ENCODE measurements at regions not wholly inside any gene's neighbourhood (a gene's known extent, or its start where the extent isn't known, plus 50 kb on each side); places are given as distances from the start of the nearest gene placed in this dataset.

GRCh38 chr6:14582749-14583148 lies 465.2 kb downstream of the CD83 start:
- no peak overlapping the region for H3K9ac ChIP-seq (ENCODE audit: low read length)
- Mint-ChIP-seq H3K4me1 (ENCODE audit: low read depth, unreplicated experiment) (no peaks in the 10 kb centered on the region), H3K4me3 (ENCODE audit: unreplicated experiment) (no peak overlapping the region), H3K9me3 (ENCODE audit: unreplicated experiment) (peaks cover 6% of the 10 kb centered on the region), H3K27me3 (ENCODE audit: low read depth, unreplicated experiment) (peaks cover 3% of the 10 kb centered on the region), H3K36me3 (ENCODE audit: low read depth, unreplicated experiment) (no peaks in the 10 kb centered on the region), H3K27ac (ENCODE audit: unreplicated experiment) (no peak overlapping the region)
- H3K4me3 ChIP-seq (ENCODE audit: insufficient read depth, low read depth, low read length): no peak overlapping the region
- H3K27me3 ChIP-seq (ENCODE audit: insufficient read depth, low read length): no peaks in the 10 kb centered on the region
- H3K4me1 ChIP-seq (ENCODE audit: insufficient read depth, low read length): no peaks in the 10 kb centered on the region
- H3K4me2 ChIP-seq (ENCODE audit: low read length): no peak overlapping the region
- no peak for FAIRE-seq
- TF ChIP-seq CTCF (IDR thresholded peaks at IDR 0.05; ENCODE audit: insufficient read depth, low read depth, low read length) (no peak), EZH2 (IDR thresholded peaks at IDR 0.05; ENCODE audit: insufficient read depth, low read length) (no peak)
- no peaks in the 10 kb centered on the region for H3K79me2 ChIP-seq (ENCODE audit: insufficient read depth, low read length)
- no peaks in the 10 kb centered on the region for H4K20me1 ChIP-seq (ENCODE audit: insufficient read depth, low read length)
- DNase-seq (ENCODE audit: low read depth): no peak
- H3K36me3 ChIP-seq (ENCODE audit: insufficient read depth, low read length): no peaks in the 10 kb centered on the region
- no peaks in the 10 kb centered on the region for H3K9me3 ChIP-seq (ENCODE audit: insufficient read depth, low read depth, low read length)
- H3K27ac ChIP-seq (ENCODE audit: low read depth, low read length): no peak overlapping the region
- H2AFZ ChIP-seq (ENCODE audit: low read depth, low read length): no peak overlapping the region

GRCh38 chr6:14583826-14584225 lies 466.3 kb downstream of the CD83 start:
- H3K4me2 ChIP-seq (ENCODE audit: low read length): no peak overlapping the region
- H3K27me3 ChIP-seq (ENCODE audit: insufficient read depth, low read length): no peaks in the 10 kb centered on the region
- Mint-ChIP-seq H3K27me3 (ENCODE audit: low read depth, unreplicated experiment) (peaks cover 8% of the 10 kb centered on the region), H3K4me1 (ENCODE audit: low read depth, unreplicated experiment) (no peaks in the 10 kb centered on the region), H3K36me3 (ENCODE audit: low read depth, unreplicated experiment) (no peaks in the 10 kb centered on the region), H3K9me3 (ENCODE audit: unreplicated experiment) (peaks cover 6% of the 10 kb centered on the region), H3K27ac (ENCODE audit: unreplicated experiment) (no peak overlapping the region), H3K4me3 (ENCODE audit: unreplicated experiment) (no peak overlapping the region)
- no peak overlapping the region for H3K9ac ChIP-seq (ENCODE audit: low read length)
- H2AFZ ChIP-seq (ENCODE audit: low read depth, low read length): no peak overlapping the region
- H3K4me3 ChIP-seq (ENCODE audit: insufficient read depth, low read depth, low read length): no peak overlapping the region
- no peak overlapping the region for H3K27ac ChIP-seq (ENCODE audit: low read depth, low read length)
- H3K79me2 ChIP-seq (ENCODE audit: insufficient read depth, low read length): no peaks in the 10 kb centered on the region
- no peak for DNase-seq (ENCODE audit: low read depth)
- no peaks in the 10 kb centered on the region for H3K36me3 ChIP-seq (ENCODE audit: insufficient read depth, low read length)
- TF ChIP-seq EZH2 (IDR thresholded peaks at IDR 0.05; ENCODE audit: insufficient read depth, low read length) (no peak), CTCF (IDR thresholded peaks at IDR 0.05; ENCODE audit: insufficient read depth, low read depth, low read length) (no peak)
- FAIRE-seq: no peak
- no peaks in the 10 kb centered on the region for H3K9me3 ChIP-seq (ENCODE audit: insufficient read depth, low read depth, low read length)
- no peaks in the 10 kb centered on the region for H4K20me1 ChIP-seq (ENCODE audit: insufficient read depth, low read length)
- H3K4me1 ChIP-seq (ENCODE audit: insufficient read depth, low read length): no peaks in the 10 kb centered on the region

GRCh38 chr6:14584450-14584849 lies 466.9 kb downstream of the CD83 start:
- Mint-ChIP-seq H3K27me3 (ENCODE audit: low read depth, unreplicated experiment) (peaks cover 8% of the 10 kb centered on the region), H3K36me3 (ENCODE audit: low read depth, unreplicated experiment) (no peaks in the 10 kb centered on the region), H3K4me1 (ENCODE audit: low read depth, unreplicated experiment) (no peaks in the 10 kb centered on the region), H3K9me3 (ENCODE audit: unreplicated experiment) (peaks cover 6% of the 10 kb centered on the region), H3K27ac (ENCODE audit: unreplicated experiment) (no peak overlapping the region), H3K4me3 (ENCODE audit: unreplicated experiment) (no peak overlapping the region)
- H3K9ac ChIP-seq (ENCODE audit: low read length): no peak overlapping the region
- H3K79me2 ChIP-seq (ENCODE audit: insufficient read depth, low read length): no peaks in the 10 kb centered on the region
- H3K4me3 ChIP-seq (ENCODE audit: insufficient read depth, low read depth, low read length): no peak overlapping the region
- no peaks in the 10 kb centered on the region for H3K9me3 ChIP-seq (ENCODE audit: insufficient read depth, low read depth, low read length)
- FAIRE-seq (no peak), DNase-seq (ENCODE audit: low read depth) (no peak)
- TF ChIP-seq EZH2 (IDR thresholded peaks at IDR 0.05; ENCODE audit: insufficient read depth, low read length) (no peak), CTCF (IDR thresholded peaks at IDR 0.05; ENCODE audit: insufficient read depth, low read depth, low read length) (no peak)
- no peaks in the 10 kb centered on the region for H4K20me1 ChIP-seq (ENCODE audit: insufficient read depth, low read length)
- no peak overlapping the region for H3K27ac ChIP-seq (ENCODE audit: low read depth, low read length)
- no peak overlapping the region for H2AFZ ChIP-seq (ENCODE audit: low read depth, low read length)
- no peaks in the 10 kb centered on the region for H3K4me1 ChIP-seq (ENCODE audit: insufficient read depth, low read length)
- H3K27me3 ChIP-seq (ENCODE audit: insufficient read depth, low read length): no peaks in the 10 kb centered on the region
- H3K4me2 ChIP-seq (ENCODE audit: low read length): no peak overlapping the region
- H3K36me3 ChIP-seq (ENCODE audit: insufficient read depth, low read length): no peaks in the 10 kb centered on the region
